MM.1S (cell line): ENCODE measurements at regions not wholly inside any gene's neighbourhood (a gene's known extent, or its start where the extent isn't known, plus 50 kb on each side); places are given as distances from the start of the nearest gene placed in this dataset.

Experiments used
- DNase-seq: peaks from one replicate; pipeline ENCODE4 v3.0.0-alpha.2; 2015
- H2AFZ ChIP-seq: fragments of 300-600 bp; sonication (generic); 2 replicates; pipeline ENCODE4 v1.6.0; 2016; ENCODE audit warnings: antibody characterized with exemption, low read length
- H3F3A ChIP-seq: fragments of 300-600 bp; sonication (generic); 2 replicates; pipeline ENCODE4 v1.6.1; 2016; ENCODE audit warnings: mild to moderate bottlenecking, antibody characterized with exemption, low read length, moderate library complexity, mixed read lengths; ENCODE audit not compliant: insufficient read depth
- H3K27ac ChIP-seq: fragments of 300-600 bp; sonication (generic); 2 replicates; pipeline ENCODE4 v1.5.1; 2016; ENCODE audit warnings: mild to moderate bottlenecking, low read length
- H3K27me3 ChIP-seq: fragments of 300-600 bp; sonication (generic); replicated peaks from 2 replicates; pipeline ENCODE4 v1.6.0; 2016; ENCODE audit warnings: low read length; ENCODE audit not compliant: insufficient read depth
- H3K36me3 ChIP-seq: fragments of 300-600 bp; sonication (generic); replicated peaks from 2 replicates; pipeline ENCODE4 v1.6.1; 2016; ENCODE audit warnings: mild to moderate bottlenecking, low read length, mixed read lengths; ENCODE audit not compliant: insufficient read depth
- H3K4me1 ChIP-seq: fragments of 300-600 bp; sonication (generic); 2 replicates; pipeline ENCODE4 v1.6.1; 2016; ENCODE audit warnings: low read length, mixed read lengths
- H3K4me2 ChIP-seq: fragments of 300-600 bp; sonication (generic); 2 replicates; pipeline ENCODE4 v1.6.0; 2016; ENCODE audit warnings: low read depth, low read length
- H3K4me3 ChIP-seq: fragments of 300-600 bp; sonication (generic); 2 replicates; pipeline ENCODE4 v1.5.1; 2016; ENCODE audit warnings: low read length, mixed read lengths
- H3K79me2 ChIP-seq: fragments of 300-600 bp; sonication (generic); 2 replicates; pipeline ENCODE4 v1.6.1; 2016; ENCODE audit warnings: mixed run types, low read length, mixed read lengths
- H3K9ac ChIP-seq: fragments of 300-600 bp; sonication (generic); 2 replicates; pipeline ENCODE4 v1.6.1; 2016; ENCODE audit warnings: low read length, mixed read lengths
- H3K9me2 ChIP-seq: fragments of 300-600 bp; sonication (generic); replicated peaks from 2 replicates; pipeline ENCODE4 v1.6.1; 2016; ENCODE audit warnings: mild to moderate bottlenecking, low read length, mixed read lengths; ENCODE audit not compliant: insufficient read depth
- H3K9me3 ChIP-seq: fragments of 300-600 bp; sonication (generic); replicated peaks from 2 replicates; pipeline ENCODE4 v1.6.1; 2016; ENCODE audit warnings: mild to moderate bottlenecking, low read length, mixed read lengths; ENCODE audit not compliant: insufficient read depth
- H4K20me1 ChIP-seq: fragments of 300-600 bp; sonication (generic); 2 replicates; pipeline ENCODE4 v1.6.1; 2016; ENCODE audit warnings: mild to moderate bottlenecking, low read length, moderate library complexity, mixed read lengths; ENCODE audit not compliant: insufficient read depth
- EZH2 ChIP-seq: fragments of 300-600 bp; sonication (generic); optimal IDR thresholded peaks from 2 replicates; pipeline ENCODE3; 2017; ENCODE audit warnings: low read depth, mild to moderate bottlenecking, antibody characterized with exemption, low read length, mixed read lengths
- EZH2phosphoT487 ChIP-seq: fragments of 300-600 bp; sonication (generic); IDR thresholded peaks from 2 replicates; pipeline ENCODE4 v1.6.1; 2018; ENCODE audit warnings: antibody characterized with exemption, low read length
- TF ChIP-seq, protein P1 (sequence below): fragments of 300-600 bp; sonication (generic); IDR thresholded peaks from 2 replicates; pipeline ENCODE4 v1.5.1; 2016; ENCODE audit warnings: antibody characterized with exemption, low read length, mixed read lengths

- Histone ChIP-seq H3K4me2 (no peak overlapping the region), H3F3A (no peaks in the 10 kb centered on the region), H3K36me3 (no peaks in the 10 kb centered on the region), H4K20me1 (no peaks in the 10 kb centered on the region), H3K27ac (no peak overlapping the region), H3K4me3 (no peak overlapping the region), H3K79me2 (no peaks in the 10 kb centered on the region), H3K27me3 (no peaks in the 10 kb centered on the region), H3K9me3 (no peaks in the 10 kb centered on the region), H3K9me2 (no peaks in the 10 kb centered on the region), H2AFZ (no peak overlapping the region), H3K4me1 (peaks cover 7% of the 10 kb centered on the region; the same call in 1 of the 2 replicates), H3K9ac (no peak overlapping the region)
- no peak for TF ChIP-seq EZH2phosphoT487
- TF ChIP-seq, protein P1, sequence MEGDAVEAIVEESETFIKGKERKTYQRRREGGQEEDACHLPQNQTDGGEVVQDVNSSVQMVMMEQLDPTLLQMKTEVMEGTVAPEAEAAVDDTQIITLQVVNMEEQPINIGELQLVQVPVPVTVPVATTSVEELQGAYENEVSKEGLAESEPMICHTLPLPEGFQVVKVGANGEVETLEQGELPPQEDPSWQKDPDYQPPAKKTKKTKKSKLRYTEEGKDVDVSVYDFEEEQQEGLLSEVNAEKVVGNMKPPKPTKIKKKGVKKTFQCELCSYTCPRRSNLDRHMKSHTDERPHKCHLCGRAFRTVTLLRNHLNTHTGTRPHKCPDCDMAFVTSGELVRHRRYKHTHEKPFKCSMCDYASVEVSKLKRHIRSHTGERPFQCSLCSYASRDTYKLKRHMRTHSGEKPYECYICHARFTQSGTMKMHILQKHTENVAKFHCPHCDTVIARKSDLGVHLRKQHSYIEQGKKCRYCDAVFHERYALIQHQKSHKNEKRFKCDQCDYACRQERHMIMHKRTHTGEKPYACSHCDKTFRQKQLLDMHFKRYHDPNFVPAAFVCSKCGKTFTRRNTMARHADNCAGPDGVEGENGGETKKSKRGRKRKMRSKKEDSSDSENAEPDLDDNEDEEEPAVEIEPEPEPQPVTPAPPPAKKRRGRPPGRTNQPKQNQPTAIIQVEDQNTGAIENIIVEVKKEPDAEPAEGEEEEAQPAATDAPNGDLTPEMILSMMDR, result no peak
- no peak for TF ChIP-seq EZH2
- DNase-seq, result no peak
These were observed 117.3 kb upstream of the ADAMTS19 start for GRCh38 chr5:129342796-129343195.

- H2AFZ ChIP-seq, result no peak overlapping the region
- no peak overlapping the region for H3K9ac ChIP-seq
- H3K79me2 ChIP-seq, result no peaks in the 10 kb centered on the region
- no peaks in the 10 kb centered on the region for H3K9me2 ChIP-seq
- TF ChIP-seq EZH2phosphoT487, result no peak
- TF ChIP-seq, protein P1, result no peak
- TF ChIP-seq EZH2, result no peak
- H3K36me3 ChIP-seq, result no peaks in the 10 kb centered on the region
- peaks cover 7% of the 10 kb centered on the region; the same call in 1 of the 2 replicates for H3K4me1 ChIP-seq
- H3K4me3 ChIP-seq, result no peak overlapping the region
- H3K27ac ChIP-seq, result no peak overlapping the region
- no peak overlapping the region for H3K4me2 ChIP-seq
- no peaks in the 10 kb centered on the region for H4K20me1 ChIP-seq
- no peak for DNase-seq
- H3F3A ChIP-seq, result no peaks in the 10 kb centered on the region
- no peaks in the 10 kb centered on the region for H3K27me3 ChIP-seq
- H3K9me3 ChIP-seq, result no peaks in the 10 kb centered on the region
These were observed 114.7 kb upstream of the ADAMTS19 start for GRCh38 chr5:129345213-129345924.

DNA sequence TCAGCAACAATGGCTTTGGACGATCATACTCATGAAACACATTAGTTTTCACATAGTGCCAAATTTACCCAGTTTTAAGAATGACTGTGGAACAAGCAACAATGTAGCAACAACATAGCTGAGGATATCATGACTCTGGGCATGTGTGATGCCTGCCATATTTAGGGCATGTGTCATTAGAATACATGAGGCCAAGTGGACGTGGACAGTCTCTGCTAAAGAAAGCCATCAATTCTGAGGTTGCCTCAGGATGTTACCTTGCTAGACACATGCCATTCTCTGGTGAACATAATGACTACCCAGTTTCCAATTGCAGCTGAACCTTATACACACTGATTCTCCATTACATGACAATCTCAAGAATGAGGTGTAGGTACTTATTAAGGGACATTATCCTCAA is 103.3 kb upstream of the ADAMTS19 start:
- TF ChIP-seq, protein P1, result no peak
- TF ChIP-seq EZH2phosphoT487 (no peak), EZH2 (no peak)
- Histone ChIP-seq H3K9me3 (no peaks in the 10 kb centered on the region), H3K36me3 (no peaks in the 10 kb centered on the region), H2AFZ (no peak overlapping the region), H3K4me1 (no peaks in the 10 kb centered on the region), H3K4me3 (no peak overlapping the region), H3K4me2 (no peak overlapping the region), H3K79me2 (no peaks in the 10 kb centered on the region), H4K20me1 (no peaks in the 10 kb centered on the region), H3F3A (no peaks in the 10 kb centered on the region), H3K9me2 (no peaks in the 10 kb centered on the region), H3K27ac (no peak overlapping the region), H3K27me3 (no peaks in the 10 kb centered on the region), H3K9ac (no peak overlapping the region)
- no peak for DNase-seq
